ENCODE measurements at regions not wholly inside any gene's neighbourhood (a gene's known extent, or its start where the extent isn't known, plus 50 kb on each side); places are given as distances from the start of the nearest gene placed in this dataset.

GRCh38 chr3:95468331-95468730 is 1346.1 kb upstream of the EPHA6 start (continued):
- no peak for TF ChIP-seq ETS1 (IDR thresholded peaks at IDR 0.05)

GRCh38 chr3:95474338-95474737 is 1340.1 kb upstream of the EPHA6 start:
- ATAC-seq = peak; percentile 45; the same call in 2 of the 3 replicates
- no peak overlapping the region for H3K4me3 ChIP-seq
- no peak overlapping the region for H3K27ac ChIP-seq (ENCODE audit: low read depth)
- Mint-ChIP-seq H3K4me1 (no peaks in the 10 kb centered on the region), H3K4me3 (no peak overlapping the region), H3K36me3 (ENCODE audit: low read depth) (no peaks in the 10 kb centered on the region), H3K27me3 (ENCODE audit: insufficient read depth, low read depth, poor library complexity) (no peaks in the 10 kb centered on the region), H3K9me3 (no peaks in the 10 kb centered on the region), H3K27ac (no peak overlapping the region)
- peak overlapping the region; percentile 57 for H2AFZ ChIP-seq
- H3K4me2 ChIP-seq = no peak overlapping the region
- TF ChIP-seq ZNF462 (CRISPR knock-in tag; IDR thresholded peaks at IDR 0.05) (no peak), ETS1 (IDR thresholded peaks at IDR 0.05) (no peak), EZH2phosphoT487 (IDR thresholded peaks at IDR 0.05; ENCODE audit: unreplicated experiment) (no peak)
- H3K9me2 ChIP-seq (ENCODE audit: insufficient read depth) = no peaks in the 10 kb centered on the region
- H3K36me3 ChIP-seq (ENCODE audit: insufficient read depth) = no peaks in the 10 kb centered on the region
- H3K27me3 ChIP-seq (ENCODE audit: insufficient read depth) = no peaks in the 10 kb centered on the region
- no peaks in the 10 kb centered on the region; the same call in 1 of the 2 replicates for H3K4me1 ChIP-seq (ENCODE audit: insufficient read depth)
- H3K79me2 ChIP-seq (replicated peaks; ENCODE audit: insufficient read depth) = no peaks in the 10 kb centered on the region
- no peaks in the 10 kb centered on the region for H4K20me1 ChIP-seq (replicated peaks; ENCODE audit: insufficient read depth)
- H3F3A ChIP-seq (replicated peaks; ENCODE audit: low read depth) = no peaks in the 10 kb centered on the region
- peak; percentile 9 for DNase-seq (ENCODE audit: low spot score)

Measured in GM23338 (cell line).